ENCODE measurements at regions not wholly inside any gene's neighbourhood (a gene's known extent, or its start where the extent isn't known, plus 50 kb on each side); places are given as distances from the start of the nearest gene placed in this dataset.

DNA sequence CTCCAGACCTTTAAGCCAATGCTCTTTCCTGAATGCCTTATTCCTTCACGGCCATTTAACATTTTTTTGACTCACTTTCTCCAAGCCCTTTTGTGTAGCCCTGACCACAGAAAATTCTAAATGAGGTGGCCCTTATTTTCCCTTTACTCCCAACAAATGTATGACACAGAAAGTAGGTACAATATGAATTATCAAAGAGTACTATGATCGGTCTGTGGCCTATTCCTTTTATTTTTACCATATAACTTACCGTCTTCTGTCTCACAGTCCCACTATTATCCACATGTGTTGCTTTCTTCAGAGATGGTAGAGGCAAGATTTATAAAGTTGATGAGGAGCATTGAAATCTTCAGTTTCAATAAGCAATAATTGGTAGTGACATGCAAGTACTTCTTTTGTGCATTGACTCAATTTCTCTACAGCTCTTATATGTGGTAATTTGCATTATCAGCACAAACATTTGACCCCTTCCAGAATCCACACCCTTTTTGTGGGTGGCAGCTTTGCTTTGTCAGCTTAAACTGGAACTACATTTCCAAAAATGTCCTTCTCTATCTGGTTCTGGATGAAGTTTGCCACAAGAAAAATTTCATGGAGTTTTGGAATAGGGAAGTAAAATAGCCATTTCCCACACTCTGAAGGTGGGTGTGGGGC is 143.8 kb upstream of the GADL1 start:
- POLR2A ChIA-PET (ENCODE audit: low non-redundant PET), result no interaction called here
- DNase-seq (ENCODE audit: low spot score), result no peak
- TF ChIP-seq, protein P1, sequence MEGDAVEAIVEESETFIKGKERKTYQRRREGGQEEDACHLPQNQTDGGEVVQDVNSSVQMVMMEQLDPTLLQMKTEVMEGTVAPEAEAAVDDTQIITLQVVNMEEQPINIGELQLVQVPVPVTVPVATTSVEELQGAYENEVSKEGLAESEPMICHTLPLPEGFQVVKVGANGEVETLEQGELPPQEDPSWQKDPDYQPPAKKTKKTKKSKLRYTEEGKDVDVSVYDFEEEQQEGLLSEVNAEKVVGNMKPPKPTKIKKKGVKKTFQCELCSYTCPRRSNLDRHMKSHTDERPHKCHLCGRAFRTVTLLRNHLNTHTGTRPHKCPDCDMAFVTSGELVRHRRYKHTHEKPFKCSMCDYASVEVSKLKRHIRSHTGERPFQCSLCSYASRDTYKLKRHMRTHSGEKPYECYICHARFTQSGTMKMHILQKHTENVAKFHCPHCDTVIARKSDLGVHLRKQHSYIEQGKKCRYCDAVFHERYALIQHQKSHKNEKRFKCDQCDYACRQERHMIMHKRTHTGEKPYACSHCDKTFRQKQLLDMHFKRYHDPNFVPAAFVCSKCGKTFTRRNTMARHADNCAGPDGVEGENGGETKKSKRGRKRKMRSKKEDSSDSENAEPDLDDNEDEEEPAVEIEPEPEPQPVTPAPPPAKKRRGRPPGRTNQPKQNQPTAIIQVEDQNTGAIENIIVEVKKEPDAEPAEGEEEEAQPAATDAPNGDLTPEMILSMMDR (conservative IDR thresholded peaks at IDR 0.05; ENCODE audit: low read depth), result no peak
- CTCF ChIA-PET, result no interaction called here
- no peak overlapping the region for H3K27ac ChIP-seq

DNA sequence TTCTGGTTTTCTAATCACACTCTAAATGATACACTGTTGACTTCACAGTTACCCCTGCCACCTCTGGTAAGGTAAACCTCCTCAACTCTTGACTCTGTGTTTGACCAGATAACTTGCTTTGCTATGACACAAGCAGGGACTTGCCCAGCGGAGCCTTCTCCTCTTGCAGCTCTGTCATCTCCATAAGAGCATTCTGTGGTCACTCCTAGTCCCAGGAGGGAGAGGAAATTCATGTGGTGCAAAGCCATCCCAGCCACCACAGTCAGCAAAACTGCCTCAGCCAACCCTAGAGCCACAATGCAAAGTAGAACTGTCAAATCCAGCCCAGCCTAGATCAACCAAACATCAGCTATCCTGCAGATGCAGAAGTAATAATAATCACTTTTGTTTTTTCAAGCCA is 144.7 kb upstream of the GADL1 start:
- POLR2A ChIA-PET (ENCODE audit: low non-redundant PET), result no interaction called here
- CTCF ChIA-PET, result no interaction called here
- DNase-seq (ENCODE audit: low spot score), result no peak
- no peak overlapping the region for H3K27ac ChIP-seq
- TF ChIP-seq, protein P1 (conservative IDR thresholded peaks at IDR 0.05; ENCODE audit: low read depth), result no peak

DNA sequence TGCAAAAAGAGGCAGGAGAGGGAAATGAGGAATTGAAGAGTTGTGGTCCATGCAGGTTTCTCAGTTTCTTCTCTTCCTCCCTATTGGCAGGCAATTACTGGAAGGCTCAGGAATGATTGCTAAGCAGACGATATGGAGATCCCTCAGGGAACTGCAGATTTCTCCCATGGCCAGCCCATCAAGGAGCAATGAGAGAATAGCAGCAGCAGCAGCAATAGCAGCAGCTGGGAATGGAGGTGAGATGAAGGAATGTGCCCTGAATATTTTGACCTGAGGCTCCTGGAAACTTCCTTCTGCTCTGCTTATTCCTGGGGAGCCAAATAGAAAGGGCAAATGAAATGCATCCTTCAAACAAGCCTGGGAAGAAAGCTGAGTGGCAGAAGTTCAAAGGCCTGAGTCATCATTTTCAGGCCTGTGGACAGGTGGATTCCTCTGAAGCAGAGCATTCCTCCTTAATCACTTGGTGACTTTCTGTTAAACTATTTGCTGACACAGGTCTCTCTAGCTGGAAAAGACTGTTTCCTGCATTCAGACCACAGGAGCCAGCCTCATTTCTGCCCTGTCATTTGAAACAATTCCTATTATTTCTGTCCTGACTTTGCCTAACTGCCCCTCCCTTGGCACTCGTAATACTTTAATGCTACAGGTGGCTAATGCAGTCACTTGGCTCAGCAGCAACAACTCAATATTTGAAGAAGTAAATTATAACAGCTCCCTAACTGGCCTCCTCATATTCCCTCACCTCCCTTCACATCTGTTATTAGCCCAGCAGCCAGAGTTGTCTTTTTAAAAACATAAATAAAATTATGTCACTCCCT is 146.9 kb upstream of the GADL1 start:
- H3K27ac ChIP-seq, result peak overlapping the region; percentile 64
- DNase-seq (ENCODE audit: low spot score), result peak; percentile 85
- POLR2A ChIA-PET (ENCODE audit: low non-redundant PET), result no interaction called here
- TF ChIP-seq, protein P1 (conservative IDR thresholded peaks at IDR 0.05; ENCODE audit: low read depth), result no peak
- CTCF ChIA-PET, result no interaction called here

DNA sequence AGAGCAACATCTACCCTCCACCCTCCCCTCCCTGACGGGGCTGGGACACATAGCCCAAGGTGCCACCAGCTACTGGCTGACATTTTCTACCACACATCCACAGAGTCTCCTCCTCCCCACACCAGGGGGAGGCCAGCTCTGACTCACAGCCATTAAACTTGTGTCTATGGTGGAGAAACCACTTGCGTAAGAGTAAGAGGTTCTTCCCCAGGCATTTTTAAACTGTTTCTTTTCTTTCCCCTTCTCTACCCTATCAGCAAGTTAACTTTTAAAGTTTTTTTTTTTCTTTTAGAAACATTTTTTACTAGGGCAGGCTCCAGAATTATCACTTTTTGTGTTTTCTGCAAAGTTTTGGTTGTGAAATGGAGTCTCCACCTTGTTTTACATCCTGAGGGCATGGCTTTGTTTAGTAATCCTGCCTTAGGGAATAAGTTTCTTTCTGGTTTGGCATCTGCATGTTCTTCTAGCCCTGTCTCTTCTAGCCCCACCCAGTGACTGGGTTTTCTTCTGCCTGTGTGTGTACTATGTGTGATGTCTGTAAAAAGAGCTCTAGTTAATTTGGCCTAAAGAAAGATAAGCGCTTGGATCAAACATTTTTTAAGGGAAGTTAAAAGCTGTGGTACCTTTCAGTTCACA is 148.8 kb upstream of the GADL1 start:
- peak; percentile 23 for DNase-seq (ENCODE audit: low spot score)
- CTCF ChIA-PET, result no interaction called here
- POLR2A ChIA-PET (ENCODE audit: low non-redundant PET), result no interaction called here
- H3K27ac ChIP-seq, result peak overlapping the region; percentile 93
- TF ChIP-seq, protein P1 (conservative IDR thresholded peaks at IDR 0.05; ENCODE audit: low read depth), result no peak

DNA sequence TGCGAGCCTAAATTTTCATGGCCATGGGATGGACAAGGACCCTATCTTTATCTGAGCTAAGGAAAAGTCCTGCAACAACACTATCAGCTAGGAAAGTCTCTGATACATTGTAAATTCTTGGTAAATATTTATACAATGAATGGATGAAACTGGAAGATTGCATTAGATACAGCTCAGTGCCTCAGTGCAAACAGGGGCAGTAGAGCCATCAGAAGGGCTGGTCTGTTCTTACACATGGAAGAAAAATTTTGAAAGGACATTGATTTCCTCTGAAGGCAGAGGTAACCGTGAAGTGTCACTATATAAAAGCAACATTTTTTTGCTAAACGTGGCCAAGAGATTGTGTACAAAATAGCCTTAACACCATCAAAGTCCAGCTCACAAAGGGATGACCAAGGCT is 153.2 kb upstream of the GADL1 start:
- TF ChIP-seq, protein P1 (conservative IDR thresholded peaks at IDR 0.05; ENCODE audit: low read depth), result no peak
- H3K27ac ChIP-seq, result no peak overlapping the region
- ChIA-PET POLR2A (ENCODE audit: low non-redundant PET) (no interaction called here), CTCF (no interaction called here)
- no peak for DNase-seq (ENCODE audit: low spot score)

DNA sequence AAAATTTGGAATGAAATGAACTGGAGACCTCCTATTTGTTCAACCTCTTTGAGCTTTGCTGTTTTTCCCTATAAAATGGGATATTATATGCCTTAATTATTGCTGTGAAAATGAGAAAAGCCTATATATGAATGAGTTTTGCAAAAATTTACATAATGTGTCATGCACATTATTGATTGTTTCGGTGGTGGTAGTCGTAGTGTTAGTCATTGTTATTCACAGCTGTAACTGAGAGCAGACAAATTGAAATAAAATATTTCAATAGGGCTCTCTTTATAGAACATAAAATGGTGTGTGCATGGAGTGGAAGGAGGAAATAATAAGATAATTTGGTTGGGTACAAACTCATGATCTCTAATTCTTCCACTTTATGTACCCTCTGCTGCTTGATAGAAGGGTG is 153.7 kb upstream of the GADL1 start:
- no peak for DNase-seq (ENCODE audit: low spot score)
- no peak overlapping the region for H3K27ac ChIP-seq
- POLR2A ChIA-PET (ENCODE audit: low non-redundant PET), result no interaction called here
- TF ChIP-seq, protein P1 (conservative IDR thresholded peaks at IDR 0.05; ENCODE audit: low read depth), result no peak
- CTCF ChIA-PET, result no interaction called here
